Osteoblast (primary cell): ENCODE measurements at regions not wholly inside any gene's neighbourhood (a gene's known extent, or its start where the extent isn't known, plus 50 kb on each side); places are given as distances from the start of the nearest gene placed in this dataset.
"Not testable (repeated sequence)": the region's sequence is repeated elsewhere in the genome, so short reads cannot be mapped to it uniquely, and the experiment has no call there.

Source experiments
- DNase-seq: peaks from one replicate; pipeline ENCODE4 v3.0.0; 2011; ENCODE audit warnings: low spot score, mixed read lengths; ENCODE audit not compliant: insufficient read length; ENCODE audit errors: missing footprints
- H2AFZ ChIP-seq: 2 replicates; pipeline ENCODE4 v1.6.0; 2011; ENCODE audit warnings: mild to moderate bottlenecking, low read length
- H3K27ac ChIP-seq: 2 replicates; pipeline ENCODE4 v1.5.1; 2011; ENCODE audit warnings: mild to moderate bottlenecking, low read depth, low read length, moderate library complexity
- H3K27me3 ChIP-seq: 2 replicates; pipeline ENCODE4 v1.6.0; 2012; ENCODE audit warnings: mild to moderate bottlenecking, control low read depth, inconsistent platforms, low read length, moderate library complexity; ENCODE audit not compliant: insufficient read depth
- H3K36me3 ChIP-seq: 2 replicates; pipeline ENCODE4 v1.5.1; 2011; ENCODE audit warnings: mild to moderate bottlenecking, low read length, control low read depth, moderate library complexity; ENCODE audit not compliant: insufficient read depth
- H3K4me1 ChIP-seq: 2 replicates; pipeline ENCODE4 v1.5.1; 2011; ENCODE audit warnings: mild to moderate bottlenecking, low read length, control low read depth, moderate library complexity; ENCODE audit not compliant: insufficient read depth
- H3K4me2 ChIP-seq: 2 replicates; pipeline ENCODE4 v1.6.0; 2011; ENCODE audit warnings: mild to moderate bottlenecking, low read length; ENCODE audit not compliant: insufficient read depth
- H3K4me3 ChIP-seq: fragments of 200-600 bp; sonication (generic); 3 replicates; pipeline ENCODE4 v1.5.1; 2012; ENCODE audit warnings: mild to moderate bottlenecking, low read length, inconsistent platforms; ENCODE audit not compliant: insufficient read depth
- H3K79me2 ChIP-seq: 2 replicates; pipeline ENCODE4 v1.6.0; 2012; ENCODE audit warnings: mild to moderate bottlenecking, low read length, control low read depth, inconsistent platforms; ENCODE audit not compliant: insufficient read depth
- H3K9me3 ChIP-seq: 2 replicates; pipeline ENCODE4 v1.5.1; 2011; ENCODE audit warnings: low read depth, low read length, control low read depth
- H4K20me1 ChIP-seq: 2 replicates; pipeline ENCODE4 v1.6.0; 2012; ENCODE audit warnings: mild to moderate bottlenecking, low read length, control low read depth; ENCODE audit not compliant: insufficient read depth
- CTCF ChIP-seq: IDR thresholded peaks from 2 replicates; pipeline ENCODE4 v1.5.1; 2011; ENCODE audit warnings: mild to moderate bottlenecking, low read depth, low read length, moderate library complexity; ENCODE audit errors: extremely low read depth

- peak overlapping the region; percentile 46 for H3K4me2 ChIP-seq
- H3K79me2 ChIP-seq, result no peaks in the 10 kb centered on the region
- peak overlapping the region; percentile 23 for H2AFZ ChIP-seq
- H3K27ac ChIP-seq, result peak overlapping the region; percentile 23
- no peaks in the 10 kb centered on the region for H3K27me3 ChIP-seq
- H3K4me1 ChIP-seq, result peaks cover 11% of the 10 kb centered on the region
- no peaks in the 10 kb centered on the region for H3K9me3 ChIP-seq
- DNase-seq, result peak; percentile 84
- H3K36me3 ChIP-seq, result no peaks in the 10 kb centered on the region
- H3K4me3 ChIP-seq, result no peak overlapping the region
- no peaks in the 10 kb centered on the region for H4K20me1 ChIP-seq
- no peak for TF ChIP-seq CTCF
These were observed 192.9 kb downstream of the C12orf75 start for GRCh38 chr12:105523164-105524057.

- no peaks in the 10 kb centered on the region for H3K36me3 ChIP-seq
- H3K4me1 ChIP-seq, result peaks cover 11% of the 10 kb centered on the region
- no peak overlapping the region for H3K4me2 ChIP-seq
- no peaks in the 10 kb centered on the region for H3K79me2 ChIP-seq
- H3K9me3 ChIP-seq, result no peaks in the 10 kb centered on the region
- H3K4me3 ChIP-seq, result no peak overlapping the region
- no peak overlapping the region for H3K27ac ChIP-seq
- H2AFZ ChIP-seq, result no peak overlapping the region
- no peaks in the 10 kb centered on the region for H3K27me3 ChIP-seq
- H4K20me1 ChIP-seq, result no peaks in the 10 kb centered on the region
- no peak for TF ChIP-seq CTCF
- DNase-seq, result no peak
These were observed 194.5 kb downstream of the C12orf75 start for GRCh38 chr12:105524961-105525360.

GRCh38 chr12:105534068-105534467 is 203.6 kb downstream of the C12orf75 start:
- no peaks in the 10 kb centered on the region for H3K36me3 ChIP-seq
- no peak for TF ChIP-seq CTCF
- H3K9me3 ChIP-seq, result no peaks in the 10 kb centered on the region
- H3K4me2 ChIP-seq, result no peak overlapping the region
- H4K20me1 ChIP-seq, result no peaks in the 10 kb centered on the region
- no peaks in the 10 kb centered on the region for H3K79me2 ChIP-seq
- H2AFZ ChIP-seq, result no peak overlapping the region
- no peak overlapping the region for H3K4me3 ChIP-seq
- no peaks in the 10 kb centered on the region for H3K27me3 ChIP-seq
- H3K27ac ChIP-seq, result no peak overlapping the region
- no peaks in the 10 kb centered on the region for H3K4me1 ChIP-seq
- DNase-seq, result no peak

GRCh38 chr12:105535033-105535432 is 204.5 kb downstream of the C12orf75 start:
- not testable (repeated sequence) for H2AFZ ChIP-seq, DNase-seq, H3K27me3 ChIP-seq, H3K36me3 ChIP-seq, H3K79me2 ChIP-seq, H3K27ac ChIP-seq, H4K20me1 ChIP-seq, H3K4me2 ChIP-seq, H3K4me3 ChIP-seq, H3K9me3 ChIP-seq, H3K4me1 ChIP-seq
